Tibial nerve (tissue), 4 donors: ENCODE measurements at regions not wholly inside any gene's neighbourhood (a gene's known extent, or its start where the extent isn't known, plus 50 kb on each side); places are given as distances from the start of the nearest gene placed in this dataset.

ENCODE experiments used
- EP300 ChIP-seq, 2 donors: sonication (generic); formaldehyde crosslinking; IDR thresholded peaks; one replicate each; pipeline ENCODE4 v1.6.1; 2017; ENCODE audit warnings: antibody characterized with exemption in 2 of 2, mild to moderate bottlenecking in 1 of 2
- POLR2A ChIP-seq, 2 donors: fragments of 450-650 bp; IDR thresholded peaks; one replicate each; pipeline ENCODE4 v1.6.1; 2017; ENCODE audit warnings: antibody characterized with exemption in 2 of 2, mild to moderate bottlenecking in 2 of 2, moderate library complexity in 2 of 2
- TF ChIP-seq, protein P1 (sequence below), 5 experiments: fragments of 200-600 bp in 3 of 5; fragments of 450-650 bp in 2 of 5; sonication (generic) in 3 of 5; IDR thresholded peaks; one replicate each; pipeline ENCODE4 v1.5.1; 2016 to 2019; ENCODE audit warnings: antibody characterized with exemption in 5 of 5, mild to moderate bottlenecking in 3 of 5, moderate library complexity in 2 of 5

DNA sequence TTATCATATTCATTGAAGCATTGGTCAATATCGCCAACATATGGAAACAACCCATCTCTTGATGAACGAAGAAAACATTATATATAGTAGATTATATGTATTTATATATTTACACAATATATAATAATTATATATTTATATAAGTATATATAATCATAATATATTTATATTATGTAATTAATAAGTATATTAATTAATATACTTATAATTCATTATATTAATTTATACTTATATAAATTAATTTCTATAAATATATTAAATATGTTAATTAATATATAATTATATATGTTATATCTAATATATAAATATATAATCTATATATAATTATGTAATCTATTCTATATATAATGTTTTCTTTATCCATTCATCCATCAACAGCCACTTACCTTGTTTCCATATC, 69.0 kb upstream of the SRD5A3 start:
- TF ChIP-seq, protein P1, sequence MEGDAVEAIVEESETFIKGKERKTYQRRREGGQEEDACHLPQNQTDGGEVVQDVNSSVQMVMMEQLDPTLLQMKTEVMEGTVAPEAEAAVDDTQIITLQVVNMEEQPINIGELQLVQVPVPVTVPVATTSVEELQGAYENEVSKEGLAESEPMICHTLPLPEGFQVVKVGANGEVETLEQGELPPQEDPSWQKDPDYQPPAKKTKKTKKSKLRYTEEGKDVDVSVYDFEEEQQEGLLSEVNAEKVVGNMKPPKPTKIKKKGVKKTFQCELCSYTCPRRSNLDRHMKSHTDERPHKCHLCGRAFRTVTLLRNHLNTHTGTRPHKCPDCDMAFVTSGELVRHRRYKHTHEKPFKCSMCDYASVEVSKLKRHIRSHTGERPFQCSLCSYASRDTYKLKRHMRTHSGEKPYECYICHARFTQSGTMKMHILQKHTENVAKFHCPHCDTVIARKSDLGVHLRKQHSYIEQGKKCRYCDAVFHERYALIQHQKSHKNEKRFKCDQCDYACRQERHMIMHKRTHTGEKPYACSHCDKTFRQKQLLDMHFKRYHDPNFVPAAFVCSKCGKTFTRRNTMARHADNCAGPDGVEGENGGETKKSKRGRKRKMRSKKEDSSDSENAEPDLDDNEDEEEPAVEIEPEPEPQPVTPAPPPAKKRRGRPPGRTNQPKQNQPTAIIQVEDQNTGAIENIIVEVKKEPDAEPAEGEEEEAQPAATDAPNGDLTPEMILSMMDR (IDR thresholded peaks at IDR 0.05) = no peak
- no peak for TF ChIP-seq POLR2A (IDR thresholded peaks at IDR 0.05)
- TF ChIP-seq EP300 (IDR thresholded peaks at IDR 0.05) = no peak
